ENCODE measurements at regions not wholly inside any gene's neighbourhood (a gene's known extent, or its start where the extent isn't known, plus 50 kb on each side); places are given as distances from the start of the nearest gene placed in this dataset.

GRCh38 chr17:77451894-77452852 lies 311.4 kb downstream of the SEC14L1 start (continued):
- TF ChIP-seq BRF2 (CRISPR knock-in tag; IDR thresholded peaks at IDR 0.05) (0 out of 2 replicates have a peak, but pooled peaks have one; percentile 38), ETV6 (CRISPR knock-in tag; conservative IDR thresholded peaks at IDR 0.05) (no peak; the same call in 1 of the 2 replicates), MAX (IDR thresholded peaks at IDR 0.05) (peak; percentile 56; the same call in 1 of the 2 replicates), ZNF292 (CRISPR knock-in tag; IDR thresholded peaks at IDR 0.05; ENCODE audit: borderline replicate concordance, low read depth) (peak; percentile 57; the same call in 1 of the 2 replicates), ZNF280B (CRISPR knock-in tag; IDR thresholded peaks at IDR 0.05; ENCODE audit: borderline replicate concordance) (no peak), KLF9 (CRISPR knock-in tag; IDR thresholded peaks at IDR 0.05; ENCODE audit: low read depth) (no peak), ONECUT2 (CRISPR knock-in tag; IDR thresholded peaks at IDR 0.05) (no peak), TEF (CRISPR knock-in tag; IDR thresholded peaks at IDR 0.05) (no peak), ZBTB33 (CRISPR knock-in tag; IDR thresholded peaks at IDR 0.05) (no peak), ZBTB46 (CRISPR knock-in tag; IDR thresholded peaks at IDR 0.05; ENCODE audit: borderline replicate concordance) (no peak), HNRNPLL (IDR thresholded peaks at IDR 0.05; ENCODE audit: low read depth, low read length, poor library complexity, severe bottlenecking) (no peak), SAFB2 (CRISPR knock-in tag; IDR thresholded peaks at IDR 0.05; ENCODE audit: borderline replicate concordance, low read depth) (no peak), TCF7L2 (IDR thresholded peaks at IDR 0.05; ENCODE audit: low read depth, low read length) (no peak), PHF5A (CRISPR knock-in tag; IDR thresholded peaks at IDR 0.05; ENCODE audit: low read depth, unreplicated experiment) (no peak), ZUFSP (CRISPR knock-in tag; IDR thresholded peaks at IDR 0.05; ENCODE audit: borderline replicate concordance) (no peak), AKAP8 (CRISPR knock-in tag; IDR thresholded peaks at IDR 0.05) (no peak; the same call in none of the 2 replicates)

Data from HepG2 (cell line).